Astrocyte (in vitro differentiated cells and primary cell): ENCODE measurements at regions not wholly inside any gene's neighbourhood (a gene's known extent, or its start where the extent isn't known, plus 50 kb on each side); places are given as distances from the start of the nearest gene placed in this dataset.

Source experiments
- DNase-seq: peaks from one replicate; pipeline ENCODE4 v3.0.0-alpha.2; 2010; ENCODE audit warnings: low read depth
- FAIRE-seq: peaks from 2 replicates; lab custom pipeline; 2011; peaks lifted over from hg19 to GRCh38; lab: Jason Lieb, UNC
- H2AFZ ChIP-seq: 2 replicates; pipeline ENCODE4 v1.6.0; 2012; ENCODE audit warnings: low read depth, low read length, inconsistent platforms
- H3K27ac ChIP-seq: 2 replicates; pipeline ENCODE4 v1.5.1; 2011; ENCODE audit warnings: low read depth, low read length, inconsistent platforms
- H3K27me3 ChIP-seq: 2 replicates; pipeline ENCODE4 v1.6.0; 2011; ENCODE audit warnings: low read length, inconsistent platforms; ENCODE audit not compliant: insufficient read depth
- H3K36me3 ChIP-seq: 2 replicates; pipeline ENCODE4 v1.5.1; 2011; ENCODE audit warnings: low read length, inconsistent platforms; ENCODE audit not compliant: insufficient read depth
- H3K4me1 ChIP-seq: 2 replicates; pipeline ENCODE4 v1.5.1; 2011; ENCODE audit warnings: low read length, inconsistent platforms; ENCODE audit not compliant: insufficient read depth
- H3K4me2 ChIP-seq: 2 replicates; pipeline ENCODE4 v1.6.0; 2012; ENCODE audit warnings: low read length, inconsistent platforms
- H3K4me3 ChIP-seq: 2 replicates; pipeline ENCODE4 v1.5.1; 2011; ENCODE audit warnings: low read depth, mild to moderate bottlenecking, low read length, inconsistent platforms; ENCODE audit not compliant: insufficient read depth
- H3K79me2 ChIP-seq: 2 replicates; pipeline ENCODE4 v1.6.0; 2012; ENCODE audit warnings: mild to moderate bottlenecking, low read length, inconsistent platforms; ENCODE audit not compliant: insufficient read depth
- H3K9ac ChIP-seq: 2 replicates; pipeline ENCODE4 v1.6.0; 2012; ENCODE audit warnings: mild to moderate bottlenecking, low read length, inconsistent platforms
- H3K9me3 ChIP-seq: 2 replicates; pipeline ENCODE4 v1.5.1; 2012; ENCODE audit warnings: low read depth, mild to moderate bottlenecking, low read length, inconsistent platforms; ENCODE audit not compliant: insufficient read depth
- H4K20me1 ChIP-seq: 2 replicates; pipeline ENCODE4 v1.6.0; 2012; ENCODE audit warnings: low read length, inconsistent platforms; ENCODE audit not compliant: insufficient read depth
- H3K27ac Mint-ChIP-seq: one replicate; pipeline ENCODE4 v1.8.0; 2021; ENCODE audit warnings: mild to moderate bottlenecking, mixed read lengths; ENCODE audit not compliant: unreplicated experiment
- H3K27me3 Mint-ChIP-seq: one replicate; pipeline ENCODE4 v1.8.0; 2021; ENCODE audit warnings: low read depth, mixed read lengths; ENCODE audit not compliant: unreplicated experiment
- H3K36me3 Mint-ChIP-seq: one replicate; pipeline ENCODE4 v1.8.0; 2021; ENCODE audit warnings: low read depth, mixed read lengths; ENCODE audit not compliant: unreplicated experiment
- H3K4me1 Mint-ChIP-seq: one replicate; pipeline ENCODE4 v1.8.0; 2021; ENCODE audit warnings: low read depth, mixed read lengths; ENCODE audit not compliant: unreplicated experiment
- H3K4me3 Mint-ChIP-seq: one replicate; pipeline ENCODE4 v1.8.0; 2021; ENCODE audit warnings: mild to moderate bottlenecking, moderate library complexity, mixed read lengths; ENCODE audit not compliant: unreplicated experiment
- H3K9me3 Mint-ChIP-seq: one replicate; pipeline ENCODE4 v1.8.0; 2021; ENCODE audit warnings: mild to moderate bottlenecking, mixed read lengths; ENCODE audit not compliant: unreplicated experiment
- CTCF ChIP-seq: IDR thresholded peaks from 2 replicates; pipeline ENCODE4 v1.5.1; 2011; ENCODE audit warnings: low read depth, mild to moderate bottlenecking, inconsistent platforms, low read length, moderate library complexity; ENCODE audit not compliant: insufficient read depth
- EZH2 ChIP-seq: IDR thresholded peaks from 2 replicates; pipeline ENCODE4 v1.6.1; 2012; ENCODE audit warnings: mild to moderate bottlenecking, low read length, inconsistent platforms; ENCODE audit not compliant: insufficient read depth

GRCh38 chr2:221710744-221711143 lies 138.6 kb upstream of the EPHA4 start:
- FAIRE-seq, result no peak
- no peak for DNase-seq
- H3K9me3 ChIP-seq, result peaks cover 3% of the 10 kb centered on the region
- no peak overlapping the region for H3K4me2 ChIP-seq
- no peak for TF ChIP-seq CTCF
- no peak overlapping the region for H3K4me3 ChIP-seq
- peaks cover 12% of the 10 kb centered on the region for H3K27me3 Mint-ChIP-seq
- no peaks in the 10 kb centered on the region for H3K36me3 ChIP-seq
- no peak overlapping the region for H3K27ac Mint-ChIP-seq
- H3K36me3 Mint-ChIP-seq, result no peaks in the 10 kb centered on the region
- H3K9ac ChIP-seq, result no peak overlapping the region
- peaks cover 4% of the 10 kb centered on the region for H3K4me1 Mint-ChIP-seq
- H4K20me1 ChIP-seq, result no peaks in the 10 kb centered on the region
- no peak overlapping the region for H3K27ac ChIP-seq
- H3K4me3 Mint-ChIP-seq, result no peak overlapping the region
- no peaks in the 10 kb centered on the region for H3K9me3 Mint-ChIP-seq
- no peaks in the 10 kb centered on the region for H3K27me3 ChIP-seq
- no peaks in the 10 kb centered on the region for H3K79me2 ChIP-seq
- H3K4me1 ChIP-seq, result peaks cover 2% of the 10 kb centered on the region
- H2AFZ ChIP-seq, result no peak overlapping the region

- H4K20me1 ChIP-seq, result no peaks in the 10 kb centered on the region
- DNase-seq (no peak), FAIRE-seq (no peak)
- no peak overlapping the region for H3K4me3 Mint-ChIP-seq
- no peak overlapping the region for H3K4me3 ChIP-seq
- no peaks in the 10 kb centered on the region for H3K9me3 Mint-ChIP-seq
- no peaks in the 10 kb centered on the region for H3K36me3 Mint-ChIP-seq
- no peak overlapping the region for H3K27ac ChIP-seq
- no peaks in the 10 kb centered on the region for H3K79me2 ChIP-seq
- no peak overlapping the region for H3K27ac Mint-ChIP-seq
- no peak for TF ChIP-seq EZH2
- TF ChIP-seq CTCF, result no peak
- peaks cover 12% of the 10 kb centered on the region for H3K27me3 Mint-ChIP-seq
- no peak overlapping the region for H3K9ac ChIP-seq
- no peak overlapping the region for H2AFZ ChIP-seq
- H3K36me3 ChIP-seq, result no peaks in the 10 kb centered on the region
- no peaks in the 10 kb centered on the region for H3K4me1 Mint-ChIP-seq
- no peak overlapping the region for H3K4me2 ChIP-seq
- H3K4me1 ChIP-seq, result no peaks in the 10 kb centered on the region
- H3K27me3 ChIP-seq, result no peaks in the 10 kb centered on the region
- H3K9me3 ChIP-seq, result peaks cover 3% of the 10 kb centered on the region
Measured at GRCh38 chr2:221708902-221709301, 136.8 kb upstream of the EPHA4 start.

GRCh38 chr2:221705185-221705877 lies 133.2 kb upstream of the EPHA4 start:
- no peaks in the 10 kb centered on the region for H3K27me3 ChIP-seq
- H3K27ac Mint-ChIP-seq, result no peak overlapping the region
- TF ChIP-seq EZH2, result no peak
- no peak for TF ChIP-seq CTCF
- no peaks in the 10 kb centered on the region for H3K36me3 Mint-ChIP-seq
- no peaks in the 10 kb centered on the region for H4K20me1 ChIP-seq
- no peak for DNase-seq
- H3K4me1 Mint-ChIP-seq, result no peaks in the 10 kb centered on the region
- no peak overlapping the region for H3K4me3 Mint-ChIP-seq
- no peak overlapping the region for H3K4me2 ChIP-seq
- H3K9me3 ChIP-seq, result peaks cover 3% of the 10 kb centered on the region
- FAIRE-seq, result no peak
- no peak overlapping the region for H3K9ac ChIP-seq
- H3K4me3 ChIP-seq, result no peak overlapping the region
- H3K27ac ChIP-seq, result no peak overlapping the region
- no peak overlapping the region for H2AFZ ChIP-seq
- H3K27me3 Mint-ChIP-seq, result peaks cover 3% of the 10 kb centered on the region
- peaks cover 2% of the 10 kb centered on the region for H3K9me3 Mint-ChIP-seq
- no peaks in the 10 kb centered on the region for H3K79me2 ChIP-seq
- H3K4me1 ChIP-seq, result no peaks in the 10 kb centered on the region
- H3K36me3 ChIP-seq, result no peaks in the 10 kb centered on the region
